MCF 10A (cell line): ENCODE measurements at regions not wholly inside any gene's neighbourhood (a gene's known extent, or its start where the extent isn't known, plus 50 kb on each side); places are given as distances from the start of the nearest gene placed in this dataset.

Experiments used
- BruUV-seq: library from RNA; stranded (reverse); fragments of 400-500 nt; replicated peaks from 2 replicates; lab custom pipeline; 2021; lab: Mats Ljungman, UMichigan
- CTCF ChIA-PET: fragments of 300-600 bp; sonication (Branson Sonifier 250); formaldehyde crosslinking; extraction: SDS; loops from one replicate; lab custom pipeline; 2021; ENCODE audit warnings: antibody characterized with exemption, inconsistent platforms; lab: Yijun Ruan, JAX
- POLR2A ChIA-PET: fragments of 300-600, 350-650 bp; sonication (Branson Sonifier 250); formaldehyde crosslinking; extraction: SDS; loops from one replicate; lab custom pipeline; 2020; ENCODE audit warnings: antibody characterized with exemption, inconsistent platforms; lab: Yijun Ruan, JAX
- DNase-seq: peaks from one replicate; pipeline ENCODE4 v3.0.0-alpha.2; 2018; ENCODE audit not compliant: unreplicated experiment
- H3K27ac Mint-ChIP-seq: one replicate; pipeline ENCODE4 v1.8.0; 2022; ENCODE audit warnings: mild to moderate bottlenecking, low read depth, mixed read lengths; ENCODE audit not compliant: unreplicated experiment
- H3K27me3 Mint-ChIP-seq: one replicate; pipeline ENCODE4 v1.8.0; 2022; ENCODE audit warnings: mixed read lengths; ENCODE audit not compliant: insufficient read depth, unreplicated experiment
- H3K36me3 Mint-ChIP-seq: one replicate; pipeline ENCODE4 v1.8.0; 2022; ENCODE audit warnings: mild to moderate bottlenecking, moderate library complexity, mixed read lengths; ENCODE audit not compliant: insufficient read depth, unreplicated experiment
- H3K4me1 Mint-ChIP-seq: one replicate; pipeline ENCODE4 v1.8.0; 2022; ENCODE audit warnings: mixed read lengths; ENCODE audit not compliant: insufficient read depth, unreplicated experiment
- H3K4me3 Mint-ChIP-seq: one replicate; pipeline ENCODE4 v1.8.0; 2022; ENCODE audit warnings: mild to moderate bottlenecking, moderate library complexity, mixed read lengths; ENCODE audit not compliant: unreplicated experiment
- H3K9me3 Mint-ChIP-seq: one replicate; pipeline ENCODE4 v1.8.0; 2022; ENCODE audit warnings: mixed read lengths; ENCODE audit not compliant: unreplicated experiment
- CTCF ChIP-seq: fragments of 200-600 bp; IDR thresholded peaks from one replicate; pipeline ENCODE4 v1.8.0; 2022; ENCODE audit warnings: antibody characterized with exemption, mild to moderate bottlenecking; ENCODE audit not compliant: unreplicated experiment
- intact Hi-C: fragments of 100-400 bp; cut with micrococcal nuclease; formaldehyde crosslinking; loops from 2 replicates; pipeline ENCODE4 v1.14.1; 2022

- BruUV-seq = no TSS peak
- TF ChIP-seq CTCF = no peak
- ChIA-PET POLR2A (no interaction called here), CTCF (no interaction called here)
- no peaks in the 10 kb centered on the region for H3K27me3 Mint-ChIP-seq
- no peak overlapping the region for H3K4me3 Mint-ChIP-seq
- H3K9me3 Mint-ChIP-seq = peaks cover 7% of the 10 kb centered on the region
- no peaks in the 10 kb centered on the region for H3K4me1 Mint-ChIP-seq
- H3K27ac Mint-ChIP-seq = no peak overlapping the region
- no peaks in the 10 kb centered on the region for H3K36me3 Mint-ChIP-seq
- DNase-seq = no peak
- intact Hi-C loops = no loop called here
These were observed 1075.9 kb downstream of the BRD1 start for GRCh38 chr22:48751539-48752437.

- BruUV-seq = no TSS peak
- TF ChIP-seq CTCF = no peak
- no peaks in the 10 kb centered on the region for H3K36me3 Mint-ChIP-seq
- intact Hi-C loops = no loop called here
- H3K9me3 Mint-ChIP-seq = peaks cover 7% of the 10 kb centered on the region
- H3K4me1 Mint-ChIP-seq = no peaks in the 10 kb centered on the region
- CTCF ChIA-PET = no interaction called here
- no peak for DNase-seq
- H3K27me3 Mint-ChIP-seq = no peaks in the 10 kb centered on the region
- H3K4me3 Mint-ChIP-seq = no peak overlapping the region
- POLR2A ChIA-PET = no interaction called here
- no peak overlapping the region for H3K27ac Mint-ChIP-seq
These were observed 1076.7 kb downstream of the BRD1 start for GRCh38 chr22:48750826-48751440.

- ChIA-PET CTCF (no interaction called here), POLR2A (no interaction called here)
- intact Hi-C loops = no loop called here
- H3K4me3 Mint-ChIP-seq = no peak overlapping the region
- no peak for TF ChIP-seq CTCF
- DNase-seq = no peak
- H3K36me3 Mint-ChIP-seq = no peaks in the 10 kb centered on the region
- H3K27ac Mint-ChIP-seq = no peak overlapping the region
- H3K4me1 Mint-ChIP-seq = no peaks in the 10 kb centered on the region
- no peaks in the 10 kb centered on the region for H3K27me3 Mint-ChIP-seq
- H3K9me3 Mint-ChIP-seq = peaks cover 7% of the 10 kb centered on the region
- BruUV-seq = no TSS peak
These were observed 1077.4 kb downstream of the BRD1 start for GRCh38 chr22:48750282-48750681.

- TF ChIP-seq CTCF = no peak
- CTCF ChIA-PET = no interaction called here
- Mint-ChIP-seq H3K27ac (no peak overlapping the region), H3K4me1 (no peaks in the 10 kb centered on the region), H3K27me3 (no peaks in the 10 kb centered on the region), H3K9me3 (peaks cover 7% of the 10 kb centered on the region), H3K36me3 (no peaks in the 10 kb centered on the region), H3K4me3 (no peak overlapping the region)
- no TSS peak for BruUV-seq
- POLR2A ChIA-PET = no interaction called here
- no peak for DNase-seq
- intact Hi-C loops = no loop called here
These were observed 1078.0 kb downstream of the BRD1 start for GRCh38 chr22:48749555-48750227.
